ENCODE measurements at regions not wholly inside any gene's neighbourhood (a gene's known extent, or its start where the extent isn't known, plus 50 kb on each side); places are given as distances from the start of the nearest gene placed in this dataset.

GRCh38 chr2:187995556-187995955 lies 296.1 kb upstream of the GULP1 start:
- H3K4me3 ChIP-seq (ENCODE audit: low read depth, low read length): no peak overlapping the region
- TF ChIP-seq, protein P1, sequence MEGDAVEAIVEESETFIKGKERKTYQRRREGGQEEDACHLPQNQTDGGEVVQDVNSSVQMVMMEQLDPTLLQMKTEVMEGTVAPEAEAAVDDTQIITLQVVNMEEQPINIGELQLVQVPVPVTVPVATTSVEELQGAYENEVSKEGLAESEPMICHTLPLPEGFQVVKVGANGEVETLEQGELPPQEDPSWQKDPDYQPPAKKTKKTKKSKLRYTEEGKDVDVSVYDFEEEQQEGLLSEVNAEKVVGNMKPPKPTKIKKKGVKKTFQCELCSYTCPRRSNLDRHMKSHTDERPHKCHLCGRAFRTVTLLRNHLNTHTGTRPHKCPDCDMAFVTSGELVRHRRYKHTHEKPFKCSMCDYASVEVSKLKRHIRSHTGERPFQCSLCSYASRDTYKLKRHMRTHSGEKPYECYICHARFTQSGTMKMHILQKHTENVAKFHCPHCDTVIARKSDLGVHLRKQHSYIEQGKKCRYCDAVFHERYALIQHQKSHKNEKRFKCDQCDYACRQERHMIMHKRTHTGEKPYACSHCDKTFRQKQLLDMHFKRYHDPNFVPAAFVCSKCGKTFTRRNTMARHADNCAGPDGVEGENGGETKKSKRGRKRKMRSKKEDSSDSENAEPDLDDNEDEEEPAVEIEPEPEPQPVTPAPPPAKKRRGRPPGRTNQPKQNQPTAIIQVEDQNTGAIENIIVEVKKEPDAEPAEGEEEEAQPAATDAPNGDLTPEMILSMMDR (IDR thresholded peaks at IDR 0.05; ENCODE audit: low read depth, low read length): no peak

DNA sequence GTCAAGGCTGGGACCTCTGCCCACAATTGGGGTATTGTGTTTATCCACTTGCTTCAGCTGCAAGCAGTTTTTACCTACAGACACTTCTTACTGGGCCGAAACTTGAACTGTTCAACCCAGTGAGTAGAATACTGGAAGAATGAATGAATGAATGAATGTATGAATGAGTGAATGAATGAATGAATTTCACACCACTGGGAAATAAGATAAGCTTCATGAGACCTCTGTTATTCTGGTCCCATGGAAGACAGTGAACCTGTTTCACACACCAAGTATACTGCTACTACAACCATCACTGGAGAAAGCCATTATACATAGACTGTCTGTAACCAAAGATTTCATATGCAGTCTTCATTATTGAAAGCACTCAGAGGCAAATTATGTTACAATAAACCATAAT lies 295.0 kb upstream of the GULP1 start:
- H3K4me3 ChIP-seq (ENCODE audit: low read depth, low read length): no peak overlapping the region
- TF ChIP-seq, protein P1 (IDR thresholded peaks at IDR 0.05; ENCODE audit: low read depth, low read length): no peak

- H3K4me3 ChIP-seq (ENCODE audit: low read depth, low read length): no peak overlapping the region
- TF ChIP-seq, protein P1 (IDR thresholded peaks at IDR 0.05; ENCODE audit: low read depth, low read length): no peak
Measured at GRCh38 chr2:188000189-188000588, 291.5 kb upstream of the GULP1 start.

- TF ChIP-seq, protein P1 (IDR thresholded peaks at IDR 0.05; ENCODE audit: low read depth, low read length): no peak
Measured at GRCh38 chr2:188003800-188004199, 287.9 kb upstream of the GULP1 start.

GRCh38 chr2:188013767-188014166 lies 277.9 kb upstream of the GULP1 start:
- H3K4me3 ChIP-seq (ENCODE audit: low read depth, low read length): no peak overlapping the region
- TF ChIP-seq, protein P1 (IDR thresholded peaks at IDR 0.05; ENCODE audit: low read depth, low read length): no peak

More at GRCh38 chr2:188003800-188004199, 287.9 kb upstream of the GULP1 start:
- no peak overlapping the region for H3K4me3 ChIP-seq (ENCODE audit: low read depth, low read length)

DNA sequence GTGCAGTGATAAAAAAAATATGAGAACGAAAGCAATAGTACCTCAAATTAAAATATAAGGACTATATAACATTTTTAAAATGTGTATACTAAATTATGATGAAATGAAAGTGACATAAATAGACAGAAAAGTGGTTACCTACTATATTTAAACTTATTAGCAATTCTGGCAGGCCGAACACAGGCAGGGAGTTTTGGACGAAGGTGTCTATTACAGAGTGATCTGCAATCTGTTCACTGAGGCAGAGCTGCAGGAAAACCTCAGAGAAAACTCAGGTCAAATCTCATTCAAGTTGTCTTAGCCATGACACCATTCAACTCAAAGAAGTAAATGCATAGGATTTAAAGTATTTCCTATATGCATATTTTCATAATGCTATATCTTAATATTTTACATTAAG lies 274.8 kb upstream of the GULP1 start:
- H3K4me3 ChIP-seq (ENCODE audit: low read depth, low read length): no peak overlapping the region
- TF ChIP-seq, protein P1 (IDR thresholded peaks at IDR 0.05; ENCODE audit: low read depth, low read length): no peak

DNA sequence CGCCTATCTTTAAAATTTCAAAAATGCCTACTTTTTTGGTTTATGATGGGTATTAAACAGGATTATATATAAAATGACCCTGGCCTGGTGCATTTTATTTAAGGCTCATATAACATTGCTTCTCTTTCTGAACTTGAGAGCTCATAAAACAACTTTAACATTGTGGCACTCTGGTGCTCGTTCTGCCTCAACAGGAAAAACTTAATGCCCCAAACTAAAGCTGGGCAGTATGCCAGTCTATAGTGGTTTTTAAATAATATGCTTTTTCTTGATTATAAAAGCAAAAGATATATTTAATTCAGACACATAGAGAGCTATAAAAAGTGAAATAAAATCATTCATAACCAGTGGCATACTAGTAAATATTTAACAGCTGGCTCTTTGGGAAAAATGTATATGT lies 269.3 kb upstream of the GULP1 start:
- TF ChIP-seq, protein P1 (IDR thresholded peaks at IDR 0.05; ENCODE audit: low read depth, low read length): no peak
- no peak overlapping the region for H3K4me3 ChIP-seq (ENCODE audit: low read depth, low read length)
